ENCODE measurements at regions not wholly inside any gene's neighbourhood (a gene's known extent, or its start where the extent isn't known, plus 50 kb on each side); places are given as distances from the start of the nearest gene placed in this dataset.

DNA sequence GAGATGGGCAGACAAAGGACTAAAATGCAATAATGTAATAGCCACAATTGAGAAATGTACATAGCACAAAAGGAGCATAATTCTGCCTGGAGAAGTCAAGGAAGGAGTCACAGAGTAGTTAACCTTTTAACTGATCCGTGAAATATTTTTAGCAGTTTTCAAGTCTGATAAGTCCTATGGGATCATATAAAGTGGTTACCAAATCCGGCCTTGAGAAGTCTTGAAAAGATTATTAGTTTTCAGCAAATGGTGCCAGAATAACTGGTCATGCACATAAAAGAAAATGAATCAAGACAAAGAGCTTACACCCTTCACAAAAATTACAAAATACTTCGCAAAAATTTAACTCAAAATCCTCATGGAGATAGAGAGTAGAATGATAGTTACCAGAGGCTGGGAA is 788.7 kb upstream of the AMOT start:
- peaks cover 0 to 7% (median 0%) of the 10 kb centered on the region in 5 donors for H3K9me3 Mint-ChIP-seq
- no peak overlapping the region for H3K4me3 Mint-ChIP-seq
- Histone ChIP-seq H3K4me3 (ENCODE audit: low read length) (no peak overlapping the region), H3K4me1 (ENCODE audit: insufficient read depth, low read length) (no peaks in the 10 kb centered on the region), H3K27me3 (ENCODE audit: insufficient read depth, low read length, poor library complexity, severe bottlenecking) (no peaks in the 10 kb centered on the region), H3K27ac (ENCODE audit: low read depth, low read length) (no peak overlapping the region), H3K36me3 (ENCODE audit: insufficient read depth, low read length) (no peaks in the 10 kb centered on the region), H3K9me3 (ENCODE audit: low read length) (no peaks in the 10 kb centered on the region)
- H3K4me1 Mint-ChIP-seq, result no peaks in the 10 kb centered on the region
- DNase-seq, result no peak
- POLR2A ChIA-PET, result no interaction called here
- CTCF ChIA-PET, result no interaction called here
- H3K36me3 Mint-ChIP-seq, result no peaks in the 10 kb centered on the region
- no peaks in the 10 kb centered on the region for H3K27me3 Mint-ChIP-seq
- no peak overlapping the region for H3K27ac Mint-ChIP-seq

DNA sequence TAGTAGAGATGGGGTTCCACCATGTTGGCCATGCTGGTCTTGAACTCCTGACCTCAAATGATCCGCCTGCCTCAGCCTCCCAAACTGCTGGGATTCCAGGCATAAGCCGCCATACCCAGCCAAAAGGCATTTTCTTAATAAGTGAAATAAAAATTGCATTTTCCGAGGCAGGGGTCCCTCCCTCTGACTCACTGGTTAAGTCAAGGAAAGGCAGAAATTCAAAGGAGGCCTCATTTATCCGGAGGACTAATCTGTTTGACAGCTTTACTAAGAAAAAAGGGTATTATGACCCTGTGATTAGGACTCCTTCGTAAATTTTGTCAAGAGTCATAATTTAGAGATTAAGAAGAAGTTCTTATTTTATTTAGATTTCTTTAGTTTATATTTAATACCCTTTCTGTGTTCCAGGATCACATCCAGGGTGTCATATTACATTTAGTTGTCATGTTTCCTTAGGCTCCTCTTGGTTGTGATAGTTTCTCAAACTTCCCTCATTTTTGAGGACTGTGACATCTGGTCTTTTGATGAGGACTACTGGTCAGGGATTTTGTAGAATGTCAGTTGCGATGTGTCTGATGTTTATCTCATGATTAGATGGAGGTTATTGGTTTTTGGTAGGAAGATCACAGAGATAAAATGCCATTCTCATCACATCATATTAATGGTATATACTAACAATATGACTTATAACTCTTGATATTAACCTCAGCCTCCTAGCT is 753.7 kb upstream of the AMOT start:
- Histone ChIP-seq H3K36me3 (ENCODE audit: insufficient read depth, low read length) (no peaks in the 10 kb centered on the region), H3K4me3 (ENCODE audit: low read length) (no peak overlapping the region), H3K9me3 (ENCODE audit: low read length) (no peaks in the 10 kb centered on the region), H3K27ac (ENCODE audit: low read depth, low read length) (no peak overlapping the region), H3K27me3 (ENCODE audit: insufficient read depth, low read length, poor library complexity, severe bottlenecking) (no peaks in the 10 kb centered on the region), H3K4me1 (ENCODE audit: insufficient read depth, low read length) (no peaks in the 10 kb centered on the region)
- Mint-ChIP-seq H3K36me3 (no peaks in the 10 kb centered on the region), H3K9me3 (peaks cover 0 to 8% (median 5%) of the 10 kb centered on the region in 5 donors), H3K4me1 (no peaks in the 10 kb centered on the region), H3K27me3 (peaks cover 0 to 3% of the 10 kb centered on the region in 2 donors), H3K4me3 (no peak overlapping the region), H3K27ac (no peak overlapping the region)
- DNase-seq, result no peak
- ChIA-PET CTCF (no interaction called here), POLR2A (no interaction called here)

GRCh38 chrX:113586281-113586898 is 745.8 kb upstream of the AMOT start:
- DNase-seq, result no peak
- H3K9me3 Mint-ChIP-seq, result peaks cover 0 to 8% (median 0%) of the 10 kb centered on the region in 5 donors
- Histone ChIP-seq H3K9me3 (ENCODE audit: low read length) (no peaks in the 10 kb centered on the region), H3K4me1 (ENCODE audit: insufficient read depth, low read length) (no peaks in the 10 kb centered on the region), H3K36me3 (ENCODE audit: insufficient read depth, low read length) (no peaks in the 10 kb centered on the region), H3K27ac (ENCODE audit: low read depth, low read length) (no peak overlapping the region), H3K4me3 (ENCODE audit: low read length) (no peak overlapping the region), H3K27me3 (ENCODE audit: insufficient read depth, low read length, poor library complexity, severe bottlenecking) (no peaks in the 10 kb centered on the region)
- H3K27ac Mint-ChIP-seq, result no peak overlapping the region
- H3K4me3 Mint-ChIP-seq, result no peak overlapping the region
- POLR2A ChIA-PET, result no interaction called here
- peaks cover 0 to 2% of the 10 kb centered on the region in 2 donors for H3K27me3 Mint-ChIP-seq
- CTCF ChIA-PET, result no interaction called here
- no peaks in the 10 kb centered on the region for H3K36me3 Mint-ChIP-seq
- no peaks in the 10 kb centered on the region for H3K4me1 Mint-ChIP-seq

- ChIA-PET POLR2A (no interaction called here), CTCF (no interaction called here)
- H3K27ac Mint-ChIP-seq, result no peak overlapping the region
- no peaks in the 10 kb centered on the region for H3K4me1 Mint-ChIP-seq
- H3K36me3 Mint-ChIP-seq, result no peaks in the 10 kb centered on the region
- DNase-seq, result no peak
- H3K4me3 ChIP-seq (ENCODE audit: low read length), result no peak overlapping the region
- no peaks in the 10 kb centered on the region for H3K27me3 ChIP-seq (ENCODE audit: insufficient read depth, low read length, poor library complexity, severe bottlenecking)
- H3K27me3 Mint-ChIP-seq, result peaks cover 0 to 2% of the 10 kb centered on the region in 2 donors
- H3K27ac ChIP-seq (ENCODE audit: low read depth, low read length), result no peak overlapping the region
- no peak overlapping the region for H3K4me3 Mint-ChIP-seq
- no peaks in the 10 kb centered on the region for H3K9me3 ChIP-seq (ENCODE audit: low read length)
- no peaks in the 10 kb centered on the region for H3K4me1 ChIP-seq (ENCODE audit: insufficient read depth, low read length)
- no peaks in the 10 kb centered on the region for H3K36me3 ChIP-seq (ENCODE audit: insufficient read depth, low read length)
- peaks cover 0 to 13% (median 3%) of the 10 kb centered on the region in 5 donors for H3K9me3 Mint-ChIP-seq
These were observed 739.9 kb upstream of the AMOT start for GRCh38 chrX:113580486-113580885.

- peaks cover 0 to 4% (median 0%) of the 10 kb centered on the region in 5 donors for H3K9me3 Mint-ChIP-seq
- peaks cover 0 to 2% of the 10 kb centered on the region in 2 donors for H3K27me3 Mint-ChIP-seq
These were observed 717.9 kb upstream of the AMOT start for GRCh38 chrX:113558576-113558975.

DNA sequence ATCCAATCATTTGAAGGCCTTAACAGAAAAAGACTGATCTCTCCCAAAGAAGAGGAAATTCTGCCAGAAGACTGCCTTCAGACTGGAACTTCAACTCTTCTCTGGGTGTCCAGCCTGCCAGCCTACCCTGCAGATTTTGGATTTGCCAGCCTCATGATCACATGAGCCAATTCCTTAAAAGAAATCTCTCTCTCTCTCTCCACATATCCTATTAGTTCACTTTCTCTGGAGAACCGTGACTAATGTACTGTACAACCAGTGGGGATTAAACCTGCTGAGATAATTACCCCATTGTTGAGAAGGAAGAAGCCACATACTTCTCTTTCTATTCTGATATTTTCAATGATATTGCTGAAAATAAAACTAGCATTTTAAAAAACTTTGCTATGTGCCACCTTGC is 711.3 kb upstream of the AMOT start:
- H3K27ac ChIP-seq (ENCODE audit: low read depth, low read length), result no peak overlapping the region

More at GRCh38 chrX:113558576-113558975, 717.9 kb upstream of the AMOT start:
- H3K4me3 Mint-ChIP-seq, result no peak overlapping the region
- Histone ChIP-seq H3K36me3 (ENCODE audit: insufficient read depth, low read length) (no peaks in the 10 kb centered on the region), H3K27me3 (ENCODE audit: insufficient read depth, low read length, poor library complexity, severe bottlenecking) (no peaks in the 10 kb centered on the region), H3K4me1 (ENCODE audit: insufficient read depth, low read length) (no peaks in the 10 kb centered on the region), H3K4me3 (ENCODE audit: low read length) (no peak overlapping the region), H3K9me3 (ENCODE audit: low read length) (no peaks in the 10 kb centered on the region), H3K27ac (ENCODE audit: low read depth, low read length) (no peak overlapping the region)
- H3K4me1 Mint-ChIP-seq, result no peaks in the 10 kb centered on the region
- POLR2A ChIA-PET, result no interaction called here
- no peak overlapping the region for H3K27ac Mint-ChIP-seq
- DNase-seq, result no peak
- no peaks in the 10 kb centered on the region for H3K36me3 Mint-ChIP-seq
- CTCF ChIA-PET, result no interaction called here

DNA sequence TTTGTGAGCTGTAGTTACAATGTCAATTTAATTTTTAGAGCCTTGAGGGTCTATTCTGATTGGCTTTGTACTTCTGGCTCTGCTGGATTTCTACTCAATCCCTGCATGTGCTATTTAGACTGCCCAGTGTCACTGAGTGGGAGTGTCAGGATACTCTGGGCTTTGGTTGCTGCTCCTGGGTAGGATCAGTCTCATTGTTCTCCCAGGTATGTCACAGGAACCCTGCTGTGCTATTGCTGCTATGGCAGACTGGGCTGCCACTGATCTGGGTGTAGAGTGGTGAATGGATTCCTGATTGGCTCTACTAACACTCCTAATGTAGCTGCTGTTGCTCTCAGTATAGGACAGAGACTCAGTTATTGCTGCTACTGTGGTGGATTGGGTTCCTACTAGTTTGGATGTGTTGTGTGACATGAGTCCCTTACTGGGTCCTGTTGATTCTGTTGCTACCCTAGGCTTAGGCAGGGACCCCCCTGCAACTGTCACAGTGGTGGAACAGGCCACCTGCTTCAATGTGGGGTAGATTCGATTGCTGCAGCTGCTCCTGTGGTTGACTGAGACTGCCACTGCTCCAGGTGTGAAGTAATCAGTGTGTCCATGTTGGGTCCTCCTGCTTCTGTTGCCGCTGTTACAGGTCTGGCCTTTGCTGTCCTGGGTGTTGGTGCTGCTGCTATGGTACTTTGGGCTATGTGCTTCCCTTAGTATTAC is 707.8 kb upstream of the AMOT start:
- CTCF ChIA-PET, result no interaction called here
- H3K4me3 Mint-ChIP-seq, result no peak overlapping the region

More for the DNA sequence above, 711.3 kb upstream of the AMOT start:
- Histone ChIP-seq H3K36me3 (ENCODE audit: insufficient read depth, low read length) (no peaks in the 10 kb centered on the region), H3K4me3 (ENCODE audit: low read length) (no peak overlapping the region), H3K4me1 (ENCODE audit: insufficient read depth, low read length) (no peaks in the 10 kb centered on the region), H3K27me3 (ENCODE audit: insufficient read depth, low read length, poor library complexity, severe bottlenecking) (no peaks in the 10 kb centered on the region), H3K9me3 (ENCODE audit: low read length) (no peaks in the 10 kb centered on the region)
- ChIA-PET CTCF (no interaction called here), POLR2A (no interaction called here)
- Mint-ChIP-seq H3K4me1 (no peaks in the 10 kb centered on the region), H3K4me3 (no peak overlapping the region), H3K27ac (no peak overlapping the region), H3K27me3 (peaks cover 0 to 2% of the 10 kb centered on the region in 2 donors), H3K9me3 (peaks cover 0 to 4% (median 0%) of the 10 kb centered on the region in 5 donors), H3K36me3 (no peaks in the 10 kb centered on the region)
- DNase-seq, result no peak

DNA sequence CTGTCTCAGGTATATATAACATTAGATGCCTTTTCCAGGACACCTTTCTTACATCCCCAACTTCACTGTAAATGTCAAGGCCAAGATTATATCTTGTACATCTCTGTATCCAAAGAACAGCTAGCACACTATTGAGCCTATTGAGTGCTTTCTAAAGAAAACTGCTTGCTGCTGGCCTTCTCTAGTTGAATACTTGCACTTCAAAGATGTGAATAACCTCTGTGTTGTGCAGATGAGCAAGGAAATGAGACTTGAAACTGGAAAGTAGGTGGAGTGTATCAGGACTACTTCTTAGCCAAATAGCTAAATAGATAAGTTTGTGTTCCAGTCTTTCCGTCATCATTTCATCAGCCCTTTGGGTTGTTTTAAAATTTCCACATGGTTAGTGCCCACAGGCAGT is 704.4 kb upstream of the AMOT start:
- Mint-ChIP-seq H3K27ac (no peak overlapping the region), H3K27me3 (no peaks in the 10 kb centered on the region), H3K4me1 (no peaks in the 10 kb centered on the region), H3K36me3 (no peaks in the 10 kb centered on the region), H3K4me3 (no peak overlapping the region), H3K9me3 (peaks cover 0 to 4% (median 0%) of the 10 kb centered on the region in 5 donors)
- no peaks in the 10 kb centered on the region for H3K4me1 ChIP-seq (ENCODE audit: insufficient read depth, low read length)
- no peaks in the 10 kb centered on the region for H3K9me3 ChIP-seq (ENCODE audit: low read length)
- DNase-seq, result no peak
- H3K4me3 ChIP-seq (ENCODE audit: low read length), result no peak overlapping the region
- CTCF ChIA-PET, result no interaction called here
- no peak overlapping the region for H3K27ac ChIP-seq (ENCODE audit: low read depth, low read length)
- no peaks in the 10 kb centered on the region for H3K27me3 ChIP-seq (ENCODE audit: insufficient read depth, low read length, poor library complexity, severe bottlenecking)
- POLR2A ChIA-PET, result no interaction called here
- no peaks in the 10 kb centered on the region for H3K36me3 ChIP-seq (ENCODE audit: insufficient read depth, low read length)

More for the DNA sequence above, 707.8 kb upstream of the AMOT start:
- Histone ChIP-seq H3K27ac (ENCODE audit: low read depth, low read length) (no peak overlapping the region), H3K27me3 (ENCODE audit: insufficient read depth, low read length, poor library complexity, severe bottlenecking) (no peaks in the 10 kb centered on the region), H3K4me1 (ENCODE audit: insufficient read depth, low read length) (no peaks in the 10 kb centered on the region), H3K36me3 (ENCODE audit: insufficient read depth, low read length) (no peaks in the 10 kb centered on the region), H3K4me3 (ENCODE audit: low read length) (no peak overlapping the region), H3K9me3 (ENCODE audit: low read length) (no peaks in the 10 kb centered on the region)
- H3K27ac Mint-ChIP-seq, result no peak overlapping the region
- H3K27me3 Mint-ChIP-seq, result no peaks in the 10 kb centered on the region
- POLR2A ChIA-PET, result no interaction called here
- peaks cover 0 to 4% (median 0%) of the 10 kb centered on the region in 5 donors for H3K9me3 Mint-ChIP-seq
- no peaks in the 10 kb centered on the region for H3K36me3 Mint-ChIP-seq
- DNase-seq, result no peak
- H3K4me1 Mint-ChIP-seq, result no peaks in the 10 kb centered on the region
